Stimulated activated CD4-positive, alpha-beta T cell treated with anti-CD3 and anti-CD28 coated beads, Interleukin-4, amount 100 ng/mL, for 24 hours (primary cell): ENCODE measurements at regions not wholly inside any gene's neighbourhood (a gene's known extent, or its start where the extent isn't known, plus 50 kb on each side); places are given as distances from the start of the nearest gene placed in this dataset.
"Not testable (repeated sequence)": the region's sequence is repeated elsewhere in the genome, so short reads cannot be mapped to it uniquely, and the experiment has no call there.

Source experiments
- DNase-seq: peaks from one replicate; pipeline ENCODE4 v3.0.0-alpha.2; 2020

- no peak for DNase-seq
Observed at GRCh38 chr5:116859666-116860320, 285.2 kb upstream of the SEMA6A start.

GRCh38 chr5:116858705-116859333, 284.2 kb upstream of the SEMA6A start:
- no peak for DNase-seq

- not testable (repeated sequence) for DNase-seq
Observed at GRCh38 chr5:116858020-116858419, 283.4 kb upstream of the SEMA6A start.

GRCh38 chr5:116856271-116856670, 281.6 kb upstream of the SEMA6A start:
- DNase-seq = no peak

DNA sequence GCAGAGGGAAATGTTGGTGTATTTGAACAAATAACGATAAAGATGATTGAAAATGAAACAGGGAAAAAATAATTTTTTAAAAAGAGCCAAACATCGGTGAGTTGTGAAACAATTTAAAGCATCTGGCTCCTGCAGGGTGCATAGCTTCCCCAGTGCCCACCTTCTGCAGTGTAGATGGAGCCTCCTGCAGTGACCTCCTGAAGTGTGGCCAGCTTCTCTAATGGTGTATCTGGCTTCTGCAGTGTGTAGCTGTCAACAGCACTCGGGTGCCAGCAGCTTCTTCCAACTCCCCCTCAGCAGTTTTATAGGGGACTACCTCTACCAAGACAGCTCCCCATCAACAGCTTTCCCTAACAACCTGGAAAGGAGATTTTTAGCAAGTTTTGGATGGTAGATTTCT, 279.4 kb upstream of the SEMA6A start:
- DNase-seq = no peak

DNA sequence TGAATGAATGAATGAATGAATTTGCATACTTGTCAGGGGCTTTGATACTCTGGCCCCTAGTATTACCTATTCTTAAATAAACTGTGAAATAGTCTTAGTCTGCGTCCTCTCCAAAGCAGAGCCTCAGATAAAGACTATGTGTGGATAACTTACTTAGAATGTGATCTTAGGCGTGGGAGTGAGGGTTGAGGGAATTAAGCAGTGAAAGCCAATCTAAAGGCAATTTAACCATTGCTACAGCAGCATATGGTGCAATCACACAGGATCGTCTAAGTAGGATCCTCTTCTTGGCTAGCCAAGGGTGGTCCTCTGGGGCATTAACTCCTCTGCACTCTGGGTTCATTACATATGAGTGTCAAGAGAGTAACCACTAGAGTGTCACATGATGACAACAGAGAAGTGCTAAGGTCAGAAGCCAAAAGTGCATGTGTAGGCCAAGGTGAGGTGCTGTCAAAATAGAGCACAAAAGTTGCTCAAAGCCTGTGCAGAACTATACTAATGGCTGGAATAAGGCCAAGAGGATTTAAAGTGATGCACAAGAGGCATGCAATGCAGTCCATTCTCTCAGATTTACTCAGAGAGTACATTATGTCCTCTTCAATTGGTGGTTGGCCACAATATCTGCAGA, 274.4 kb upstream of the SEMA6A start:
- DNase-seq = no peak

- no peak for DNase-seq
Observed at GRCh38 chr5:116847960-116848359, 273.3 kb upstream of the SEMA6A start.

DNA sequence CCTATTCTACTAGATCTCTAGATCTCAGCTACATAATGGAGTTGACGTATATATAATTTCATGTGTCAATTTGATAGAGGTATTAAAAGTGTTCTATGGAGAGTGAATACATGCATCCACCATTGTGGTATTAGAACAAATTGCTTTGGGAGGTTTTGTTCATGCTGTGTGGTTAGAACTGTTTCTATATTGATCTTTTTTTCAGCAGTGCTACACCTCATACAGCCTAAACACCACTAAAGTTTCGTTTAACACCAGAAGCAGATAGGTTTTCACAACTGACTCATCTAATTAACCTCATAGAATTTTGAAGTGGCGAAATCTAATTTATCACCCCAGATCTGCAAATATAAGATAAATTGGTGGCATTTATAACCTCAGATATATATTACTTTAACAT, 269.4 kb upstream of the SEMA6A start:
- DNase-seq = no peak

DNA sequence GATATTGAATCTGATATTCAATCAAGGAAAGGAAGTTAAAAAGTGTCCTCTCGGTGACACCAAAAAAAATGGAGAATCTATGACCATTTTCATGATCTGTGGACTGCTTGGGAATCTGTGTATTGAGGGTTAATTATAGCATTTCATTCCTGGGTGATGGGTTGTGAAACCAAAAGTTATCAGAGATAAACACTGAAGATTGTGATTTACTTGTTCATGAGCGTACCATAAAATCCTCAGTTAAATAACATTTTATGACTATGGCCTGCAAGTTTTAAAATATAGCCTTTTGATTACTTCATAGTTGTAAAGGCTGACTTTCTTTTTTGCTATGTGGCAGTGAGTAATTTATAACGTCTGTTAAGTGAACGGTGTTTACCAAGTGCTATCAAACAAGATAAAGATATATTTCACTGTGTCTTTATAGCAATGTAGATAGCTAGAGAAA, 267.9 kb upstream of the SEMA6A start:
- no peak for DNase-seq

DNA sequence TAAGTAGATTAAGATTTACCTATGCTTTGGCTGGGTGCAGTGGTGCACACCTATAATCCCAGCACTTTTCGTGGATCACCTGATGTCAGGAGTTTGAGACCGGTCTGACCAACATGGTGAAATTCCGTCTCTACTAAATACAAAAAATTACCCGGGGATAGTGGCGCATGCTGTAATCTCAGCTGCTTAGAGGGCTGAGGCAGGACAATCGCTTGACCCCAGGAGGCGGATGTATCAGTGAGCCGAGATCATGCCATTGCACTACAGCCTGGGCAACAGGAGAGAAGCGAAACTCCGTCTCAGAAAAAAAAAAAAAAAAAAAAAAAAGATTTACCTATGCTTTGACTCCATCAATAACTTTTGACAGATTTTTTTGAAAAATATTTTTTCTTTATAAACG, 267.1 kb upstream of the SEMA6A start:
- DNase-seq = no peak

GRCh38 chr5:116838011-116838536, 263.5 kb upstream of the SEMA6A start:
- DNase-seq = no peak

GRCh38 chr5:116834796-116835515, 260.3 kb upstream of the SEMA6A start:
- DNase-seq = no peak

GRCh38 chr5:116830079-116830478, 255.5 kb upstream of the SEMA6A start:
- DNase-seq = no peak

- no peak for DNase-seq
Observed at GRCh38 chr5:116827078-116827477, 252.5 kb upstream of the SEMA6A start.

DNA sequence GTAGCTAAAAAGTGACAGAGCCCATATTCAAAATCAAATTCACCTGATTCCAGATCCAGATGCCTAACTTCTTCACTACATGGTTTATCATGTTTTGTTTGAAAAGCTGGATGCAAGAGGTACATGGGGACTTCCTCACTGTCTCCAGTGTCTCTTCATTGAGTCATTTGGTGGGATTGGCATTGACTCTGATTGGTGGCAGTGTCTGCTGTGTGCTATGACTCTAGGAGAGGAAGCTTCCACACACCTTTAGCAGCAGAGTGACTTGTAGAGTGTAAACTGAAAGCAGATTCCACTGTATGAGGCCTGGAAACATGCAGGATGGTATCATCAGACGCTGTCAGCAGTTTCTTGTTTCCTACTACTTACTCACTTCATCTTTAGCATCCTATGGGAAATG, 250.9 kb upstream of the SEMA6A start:
- DNase-seq = no peak

GRCh38 chr5:116824751-116825438, 250.3 kb upstream of the SEMA6A start:
- no peak for DNase-seq

DNA sequence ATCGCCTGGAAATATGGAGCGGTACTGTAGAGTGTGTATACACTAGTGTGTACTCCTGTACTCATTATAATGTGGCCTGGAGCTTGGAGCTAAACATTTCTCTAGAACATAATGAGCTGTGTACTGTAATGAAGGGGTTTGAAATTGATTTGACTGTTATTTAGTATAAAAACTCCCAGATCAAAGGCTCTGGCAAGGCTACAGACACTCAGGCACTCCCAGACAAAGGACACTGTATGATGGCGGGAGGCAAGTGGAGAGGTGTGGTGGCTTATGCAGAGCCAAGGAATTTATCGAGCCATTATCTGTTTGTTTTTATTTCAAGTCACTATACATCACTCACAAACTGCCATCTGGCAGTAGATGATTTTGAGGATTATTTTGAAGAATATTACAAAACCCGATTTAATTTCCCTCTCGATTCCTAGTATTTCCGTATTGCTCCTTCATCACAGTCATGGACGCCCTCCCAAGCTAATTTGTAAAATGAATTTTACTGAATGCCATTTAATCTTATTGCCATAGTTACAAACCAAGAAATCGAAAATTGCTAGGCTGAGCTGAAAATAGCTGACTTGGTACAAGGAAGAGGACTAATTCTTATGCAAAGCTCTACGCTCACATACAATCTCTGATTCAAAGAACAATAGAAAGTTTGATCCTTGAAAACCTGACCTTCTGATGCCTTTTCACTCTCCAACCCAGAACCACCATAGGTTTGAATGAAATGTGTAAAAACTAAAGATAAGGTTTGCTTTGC, 240.2 kb upstream of the SEMA6A start:
- DNase-seq = no peak

DNA sequence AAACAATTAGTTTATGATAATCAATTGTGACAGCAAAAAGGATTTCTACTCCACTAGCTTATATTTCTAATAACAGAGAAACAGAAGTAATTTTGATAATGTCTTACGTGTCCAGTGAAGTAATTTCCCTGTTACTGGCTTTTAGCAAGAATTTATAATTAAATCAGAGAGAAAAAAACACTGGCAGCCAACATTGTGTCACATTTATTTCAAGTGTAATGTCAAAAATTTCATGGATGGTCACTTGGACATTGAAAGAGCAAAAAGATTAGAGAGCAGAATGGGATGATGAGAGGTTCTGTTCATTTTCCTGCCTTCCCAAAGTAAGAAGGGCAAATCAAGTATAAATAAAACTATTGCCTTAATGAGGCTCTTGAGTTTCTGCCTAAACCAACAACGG, 239.3 kb upstream of the SEMA6A start:
- no peak for DNase-seq

DNA sequence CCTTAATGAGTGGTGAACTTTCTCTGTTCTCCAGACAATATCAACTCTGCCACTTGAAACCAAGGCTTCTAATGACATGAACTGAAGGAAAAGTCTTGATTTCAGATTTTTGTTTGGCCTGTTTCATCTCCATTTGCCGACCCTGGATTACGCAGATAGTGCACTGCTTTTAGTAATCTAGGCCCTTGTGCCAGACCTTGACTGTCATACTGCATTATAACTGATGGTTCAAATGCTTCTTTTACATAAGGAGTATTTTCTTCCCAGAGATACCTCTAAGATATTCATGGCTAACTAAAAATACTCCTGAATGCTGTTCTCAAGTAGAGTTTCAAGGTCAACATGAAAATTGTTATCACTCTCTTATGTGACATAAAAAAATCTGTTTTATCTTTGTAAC, 238.7 kb upstream of the SEMA6A start:
- no peak for DNase-seq

DNA sequence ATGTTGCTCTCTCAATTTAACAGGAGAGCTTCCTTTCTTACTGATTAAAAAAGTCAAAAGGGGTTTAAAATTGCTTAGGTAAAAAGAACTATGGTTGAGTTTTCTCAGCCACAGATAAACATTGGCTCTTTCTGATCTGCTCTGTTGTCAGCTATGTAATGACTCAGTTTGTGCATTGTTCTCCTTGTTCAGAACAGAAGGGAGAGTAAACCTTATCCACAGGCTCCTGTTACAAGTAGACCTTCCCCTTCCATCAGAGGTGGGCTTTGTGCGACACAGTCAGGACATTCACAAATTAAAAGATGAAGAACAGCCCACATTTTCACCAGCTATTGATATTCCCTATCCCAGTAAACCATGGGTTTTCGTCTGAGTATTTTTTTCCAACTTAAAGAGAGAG, 236.3 kb upstream of the SEMA6A start:
- no peak for DNase-seq

DNA sequence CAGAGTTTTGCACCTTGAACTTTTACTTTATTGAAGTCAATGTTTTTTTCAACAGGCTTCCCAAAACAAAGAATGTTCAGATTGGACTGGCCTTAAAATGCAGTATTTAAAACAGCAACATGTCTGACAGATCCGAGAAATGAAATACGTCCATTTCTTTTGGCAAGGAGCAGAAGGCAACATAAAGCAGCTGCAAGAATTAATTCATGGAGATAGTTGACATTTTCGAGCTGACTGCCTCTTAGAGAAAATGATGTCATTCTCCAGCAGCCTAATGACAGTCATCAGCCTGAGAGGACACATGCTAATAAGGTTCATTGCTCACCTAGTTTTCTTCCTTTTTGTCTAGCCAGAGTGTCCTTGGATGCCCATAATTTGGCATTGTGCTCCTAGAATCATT, 232.2 kb upstream of the SEMA6A start:
- DNase-seq = no peak

- DNase-seq = no peak
Observed at GRCh38 chr5:116799401-116799800, 224.8 kb upstream of the SEMA6A start.
